Mucosa of descending colon (tissue), 3 donors: ENCODE measurements at regions not wholly inside any gene's neighbourhood (a gene's known extent, or its start where the extent isn't known, plus 50 kb on each side); places are given as distances from the start of the nearest gene placed in this dataset.

Source experiments
- ATAC-seq: fragments of 200-7000 bp; cut with Tn5 transposase; one replicate; pipeline ENCODE4 v1.9.1; 2020; ENCODE audit warnings: mild to moderate bottlenecking, moderate library complexity
- DNase-seq, 3 donors: peaks; one replicate each; pipeline ENCODE4 v3.0.0-alpha.2; 2020
- H3K36me3 ChIP-seq: fragments of 200-600 bp; one replicate; pipeline ENCODE4 v1.8.0; 2021; ENCODE audit warnings: low read depth, mild to moderate bottlenecking
- H3K4me1 ChIP-seq: fragments of 200-600 bp; one replicate; pipeline ENCODE4 v1.8.0; 2021; ENCODE audit warnings: low read depth, mild to moderate bottlenecking
- H3K4me3 ChIP-seq: fragments of 200-600 bp; one replicate; pipeline ENCODE4 v1.8.0; 2021; ENCODE audit warnings: mild to moderate bottlenecking
- H3K9me3 ChIP-seq: fragments of 200-600 bp; one replicate; pipeline ENCODE4 v1.8.0; 2021; ENCODE audit warnings: mild to moderate bottlenecking
- CTCF ChIP-seq: fragments of 200-600 bp; IDR thresholded peaks from one replicate; pipeline ENCODE4 v1.8.0; 2022; ENCODE audit warnings: antibody characterized with exemption, mild to moderate bottlenecking
- intact Hi-C, 2 donors: fragments of 100-400 bp; cut with DNase I in 1 of 2; cut with micrococcal nuclease in 1 of 2; formaldehyde crosslinking; loops; one replicate each; pipeline versions ENCODE4 v1.11.0 to v1.11.1; 2022; cut with DNase I, micrococcal nuclease
- donor health status: DM: no; HTN: no; CAD: no; lungs with moderate emphysema.
- donor health status: DM: no; HTN: no; CAD: no.
- donor health status: DM: no; HTN: yes; CAD: no.

GRCh38 chr6:62519574-62519973 is 233.5 kb upstream of the KHDRBS2 start:
- no peaks in the 10 kb centered on the region for H3K4me1 ChIP-seq
- intact Hi-C loops = no loop called here
- DNase-seq (no peak), ATAC-seq (no peak)
- no peak for TF ChIP-seq CTCF
- H3K9me3 ChIP-seq = peaks cover 7% of the 10 kb centered on the region
- no peaks in the 10 kb centered on the region for H3K36me3 ChIP-seq
- H3K4me3 ChIP-seq = no peak overlapping the region

GRCh38 chr6:62516291-62517141 is 230.5 kb upstream of the KHDRBS2 start:
- no peak for TF ChIP-seq CTCF
- ATAC-seq (no peak), DNase-seq (no peak)
- Histone ChIP-seq H3K9me3 (peaks cover 7% of the 10 kb centered on the region), H3K36me3 (no peaks in the 10 kb centered on the region), H3K4me1 (no peaks in the 10 kb centered on the region), H3K4me3 (no peak overlapping the region)
- intact Hi-C loops = no loop called here

- Histone ChIP-seq H3K9me3 (peaks cover 4% of the 10 kb centered on the region), H3K4me1 (no peaks in the 10 kb centered on the region), H3K36me3 (no peaks in the 10 kb centered on the region), H3K4me3 (no peak overlapping the region)
- TF ChIP-seq CTCF = no peak
- intact Hi-C loops = no loop called here
- DNase-seq (peak in 1 of 3 donors; percentile 36), ATAC-seq (no peak)
Measured at GRCh38 chr6:62492192-62492822, 206.3 kb upstream of the KHDRBS2 start.

- no peaks in the 10 kb centered on the region for H3K36me3 ChIP-seq
- intact Hi-C loops = no loop called here
- DNase-seq = no peak
- H3K9me3 ChIP-seq = no peaks in the 10 kb centered on the region
- no peak overlapping the region for H3K4me3 ChIP-seq
- H3K4me1 ChIP-seq = no peaks in the 10 kb centered on the region
- TF ChIP-seq CTCF = no peak
- ATAC-seq = no peak
Measured at GRCh38 chr6:62480544-62480943, 194.5 kb upstream of the KHDRBS2 start.

GRCh38 chr6:62479697-62480220 is 193.7 kb upstream of the KHDRBS2 start:
- Histone ChIP-seq H3K9me3 (peaks cover 3% of the 10 kb centered on the region), H3K4me3 (no peak overlapping the region), H3K36me3 (no peaks in the 10 kb centered on the region), H3K4me1 (no peaks in the 10 kb centered on the region)
- no peak for DNase-seq
- no peak for ATAC-seq
- intact Hi-C loops = no loop called here
- no peak for TF ChIP-seq CTCF
